Epidermal melanocyte (primary cell): ENCODE measurements at regions not wholly inside any gene's neighbourhood (a gene's known extent, or its start where the extent isn't known, plus 50 kb on each side); places are given as distances from the start of the nearest gene placed in this dataset.
"Not testable (repeated sequence)": the region's sequence is repeated elsewhere in the genome, so short reads cannot be mapped to it uniquely, and the experiment has no call there.

ENCODE experiments used
- DNase-seq: peaks from one replicate; pipeline ENCODE4 v3.0.0; 2011; ENCODE audit warnings: low spot score; ENCODE audit not compliant: insufficient read length

DNA sequence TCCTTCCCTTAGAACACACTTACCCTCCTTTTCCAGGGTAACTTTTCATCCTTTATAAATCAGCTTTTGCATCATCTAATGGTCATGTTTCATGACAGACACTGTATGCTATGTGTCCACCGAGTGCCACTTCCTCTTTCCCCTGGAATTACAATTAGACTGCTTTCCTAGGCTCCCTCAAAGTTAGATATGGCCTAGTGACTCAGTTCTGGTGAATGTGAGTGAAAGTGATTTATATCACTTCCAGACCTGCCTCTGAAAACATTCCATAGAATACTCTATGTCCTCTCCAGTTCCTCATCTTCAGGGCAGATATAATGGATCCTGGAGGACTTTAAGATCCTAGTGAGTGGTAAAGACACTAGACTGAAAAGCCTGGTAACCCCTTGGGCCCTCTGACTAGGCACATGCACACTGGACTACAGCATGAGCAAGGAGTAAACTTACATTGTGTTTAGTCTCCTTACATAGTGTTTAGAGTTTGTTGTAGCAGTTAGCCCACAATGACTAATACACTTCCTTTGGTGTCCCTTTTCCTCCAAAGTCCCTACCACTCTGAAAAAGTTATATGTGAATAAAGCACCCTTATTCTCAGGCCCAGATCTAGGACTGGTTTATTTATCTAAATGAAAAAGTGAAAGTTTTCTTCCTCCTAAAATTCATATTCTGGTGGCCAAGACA, 59.3 kb downstream of the GPR88 start:
- DNase-seq, result no peak

DNA sequence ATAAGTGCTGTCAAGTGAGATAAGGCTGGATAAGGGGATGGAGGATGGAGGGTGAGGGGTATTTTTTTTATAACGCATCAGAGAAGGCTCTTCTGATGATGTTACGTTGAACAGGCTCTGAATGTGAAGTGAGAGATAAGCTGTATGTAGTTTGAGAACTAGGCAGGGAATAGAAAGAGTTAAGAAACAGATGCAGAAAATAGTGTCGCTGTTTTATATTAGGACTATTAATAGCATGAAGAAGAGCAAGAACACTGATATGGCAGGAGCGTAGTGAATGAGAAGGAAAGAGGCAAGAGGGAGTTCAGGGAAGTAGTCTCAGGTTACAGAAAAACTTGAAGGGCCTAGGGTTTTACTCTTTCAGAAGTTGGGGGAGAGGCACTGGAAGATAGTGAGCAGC, 59.8 kb downstream of the GPR88 start:
- no peak for DNase-seq

DNA sequence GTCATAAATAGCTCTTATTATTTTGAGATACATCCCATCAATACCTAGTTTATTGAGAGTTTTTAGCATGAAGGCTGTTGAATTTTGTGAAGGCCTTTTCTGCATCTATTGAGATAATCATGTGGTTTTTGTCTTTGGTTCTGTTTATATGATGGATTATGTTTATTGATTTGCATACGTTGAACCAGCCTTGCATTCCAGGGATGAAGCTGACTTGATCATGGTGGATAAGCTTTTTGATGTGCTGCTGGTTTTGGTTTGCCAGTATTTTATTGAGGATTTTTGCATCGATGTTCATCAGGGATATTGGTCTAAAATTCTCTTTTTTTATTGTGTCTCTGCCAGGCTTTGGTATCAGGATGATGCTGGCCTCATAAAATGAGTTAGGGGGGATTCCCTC, 62.4 kb downstream of the GPR88 start:
- not testable (repeated sequence) for DNase-seq

DNA sequence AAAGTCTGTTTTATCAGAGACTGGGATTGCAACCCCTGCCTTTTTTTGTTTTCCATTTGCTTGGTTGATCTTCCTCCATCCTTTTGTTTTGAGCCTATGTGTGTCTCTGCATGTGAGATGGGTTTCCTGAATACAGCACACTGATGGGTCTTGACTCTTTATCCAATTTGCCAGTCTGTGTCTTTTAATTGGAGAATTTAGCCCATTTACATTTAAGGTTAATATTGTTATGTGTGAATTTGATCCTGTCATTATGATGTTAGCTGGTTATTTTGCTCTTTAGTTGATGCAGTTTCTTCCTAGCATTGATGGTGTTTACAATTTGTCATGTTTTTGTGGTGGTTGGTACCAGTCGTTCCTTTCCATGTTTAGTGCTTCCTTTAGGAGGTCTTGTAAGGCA, 64.1 kb downstream of the GPR88 start:
- not testable (repeated sequence) for DNase-seq

DNA sequence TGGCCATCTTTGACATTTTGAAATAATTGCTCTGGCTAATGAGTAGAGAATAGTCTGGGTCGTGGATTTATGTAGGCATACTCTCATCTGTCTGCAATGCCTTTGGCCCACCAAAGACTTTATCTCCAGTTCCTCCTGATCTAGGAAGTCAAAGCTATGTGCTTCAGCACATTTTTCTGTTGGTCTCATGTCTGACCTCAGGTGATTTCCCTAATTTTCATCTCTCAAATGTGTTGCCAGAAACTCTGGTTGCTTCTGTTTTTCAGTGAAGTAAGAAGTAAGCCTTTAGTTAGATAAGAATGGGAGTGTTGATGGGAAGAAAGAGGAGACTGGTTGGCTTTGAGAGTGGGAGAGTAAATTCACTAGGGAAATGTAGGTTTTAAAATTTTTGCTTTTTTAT, 66.4 kb downstream of the GPR88 start:
- no peak for DNase-seq

DNA sequence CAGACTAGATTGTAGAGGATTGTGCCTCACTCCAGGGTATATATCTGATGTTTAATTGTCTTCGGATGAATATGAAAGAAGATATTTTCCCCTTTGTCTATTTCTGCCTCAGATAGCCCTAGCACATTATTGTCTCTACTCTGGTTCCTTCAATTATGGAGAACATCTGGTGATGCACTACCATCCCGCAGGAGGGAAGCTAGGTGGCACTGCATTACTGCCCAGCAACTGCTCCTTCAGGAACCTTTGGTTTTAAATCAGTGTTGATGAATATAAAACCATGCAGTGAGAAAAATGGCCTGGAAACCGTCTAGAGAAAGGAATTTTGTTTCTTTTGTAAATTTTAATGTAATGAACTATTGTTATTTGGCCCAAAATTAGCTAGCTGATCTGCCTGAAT, 68.5 kb downstream of the GPR88 start:
- DNase-seq, result no peak

DNA sequence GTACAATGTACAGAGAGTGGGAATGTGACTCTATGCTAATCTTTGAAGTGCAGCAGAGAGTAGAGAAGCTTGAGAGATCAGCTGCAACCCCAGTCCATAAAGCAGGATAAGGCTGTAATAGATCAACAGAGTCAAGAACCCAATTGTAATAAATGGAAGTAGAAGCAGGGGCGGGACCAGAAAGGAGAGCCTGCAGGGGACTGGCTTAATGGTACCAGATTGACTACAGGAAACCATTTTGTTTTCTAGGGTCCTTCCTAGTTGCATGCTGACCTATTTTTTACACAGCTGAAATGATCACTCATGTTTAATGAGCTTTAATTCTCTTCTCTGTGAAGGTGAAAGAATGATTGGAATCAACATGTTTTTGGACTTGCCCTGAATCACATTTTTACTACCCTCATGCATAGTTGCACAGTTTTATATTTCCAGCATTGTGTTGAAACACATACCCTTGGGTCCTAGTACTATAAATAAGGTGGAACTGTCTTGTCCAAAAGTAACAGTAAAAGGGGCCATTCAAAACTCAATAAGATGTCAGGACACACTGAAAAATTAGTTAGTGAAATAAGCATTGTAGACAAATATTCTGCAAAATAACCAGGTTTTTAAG, 69.8 kb downstream of the GPR88 start:
- DNase-seq, result no peak

DNA sequence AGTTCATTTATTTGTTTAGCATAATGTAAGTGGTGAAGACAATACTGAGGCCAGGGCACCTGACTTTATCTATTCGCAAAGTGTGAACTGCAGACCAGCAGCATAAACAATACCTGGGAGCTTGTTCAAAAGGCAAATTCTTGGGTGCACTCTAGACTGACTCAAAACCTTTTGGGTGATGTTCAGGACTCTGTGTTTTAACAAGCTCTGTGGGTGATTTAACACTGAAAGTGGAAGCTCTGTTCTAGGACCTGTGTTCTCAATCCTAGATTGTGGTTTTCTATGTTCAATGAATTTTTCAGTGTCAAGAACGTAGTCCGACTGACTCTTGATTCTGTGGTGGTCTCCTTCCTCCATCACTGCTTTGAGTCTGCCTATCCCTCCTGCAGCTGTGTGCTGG, 71.9 kb downstream of the GPR88 start:
- no peak for DNase-seq

DNA sequence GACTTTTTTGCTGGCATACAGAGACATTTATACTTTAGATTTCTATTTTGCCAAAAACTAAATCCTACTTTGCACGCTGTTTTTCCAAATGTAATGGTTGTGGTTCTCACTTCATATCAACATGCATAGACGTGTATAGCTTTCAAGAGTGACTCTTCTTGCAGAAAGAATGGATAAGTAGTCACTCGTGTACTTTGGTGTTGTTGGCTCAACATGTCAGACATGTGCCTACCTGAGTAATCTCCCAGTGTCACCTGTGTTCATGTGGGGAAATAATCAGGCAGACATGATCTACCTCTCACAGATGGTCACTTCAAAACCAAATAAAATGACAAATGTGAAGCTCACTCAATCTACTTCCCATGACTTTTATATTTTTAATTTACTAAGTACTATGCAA, 73.1 kb downstream of the GPR88 start:
- no peak for DNase-seq

DNA sequence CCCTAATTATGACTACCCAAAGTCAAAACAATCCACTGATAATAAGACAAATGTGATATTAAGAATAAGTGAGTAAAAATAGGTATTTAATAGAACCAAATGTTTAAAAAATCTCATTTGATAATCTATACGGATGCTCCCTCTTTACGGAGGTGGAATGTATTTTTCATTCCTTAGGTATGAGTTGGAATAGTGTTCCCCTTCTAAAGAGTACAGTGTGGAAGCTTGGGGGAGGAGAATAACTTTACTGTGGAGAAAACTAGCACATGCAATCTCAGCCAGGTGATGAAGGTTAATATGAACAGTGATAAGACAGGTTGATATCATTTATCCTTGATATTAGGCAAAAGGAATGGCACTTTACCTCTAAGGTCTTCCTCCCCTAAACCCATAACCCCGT, 74.6 kb downstream of the GPR88 start:
- DNase-seq, result no peak

DNA sequence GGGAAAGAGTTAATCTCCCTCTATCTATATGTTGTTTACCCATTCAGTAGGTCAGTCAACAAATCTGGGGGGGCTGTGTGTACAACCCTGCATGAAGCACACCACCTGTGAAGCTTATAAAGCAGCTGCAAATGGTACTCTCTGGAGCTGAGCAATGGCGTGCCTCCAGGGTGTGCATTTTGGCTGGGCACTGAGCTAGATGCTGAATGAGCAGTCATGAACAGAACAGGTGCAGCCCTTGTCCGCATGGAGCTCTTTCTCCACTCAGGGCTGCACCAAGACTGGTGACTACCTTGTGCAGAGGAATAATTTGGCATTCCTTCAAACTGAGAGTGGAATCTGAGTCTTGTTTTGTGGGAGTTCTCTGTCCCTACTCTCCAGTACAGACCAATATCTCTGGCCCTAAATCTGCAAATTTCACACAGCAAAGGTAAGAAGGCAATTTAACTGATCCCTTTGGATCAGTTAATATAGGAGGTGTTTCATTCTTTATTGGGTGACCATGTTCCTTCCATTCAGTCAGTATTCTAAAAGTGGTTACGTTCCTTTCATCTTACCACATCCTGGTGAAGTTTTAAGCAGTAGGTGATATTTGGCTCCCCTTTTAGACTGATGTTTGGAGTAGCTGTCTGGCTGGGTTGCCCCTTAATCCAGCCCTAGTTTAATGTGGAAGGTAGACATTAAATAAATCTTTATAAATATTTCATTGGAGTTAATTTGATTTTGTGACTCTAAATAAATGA, 76.0 kb downstream of the GPR88 start:
- no peak for DNase-seq

DNA sequence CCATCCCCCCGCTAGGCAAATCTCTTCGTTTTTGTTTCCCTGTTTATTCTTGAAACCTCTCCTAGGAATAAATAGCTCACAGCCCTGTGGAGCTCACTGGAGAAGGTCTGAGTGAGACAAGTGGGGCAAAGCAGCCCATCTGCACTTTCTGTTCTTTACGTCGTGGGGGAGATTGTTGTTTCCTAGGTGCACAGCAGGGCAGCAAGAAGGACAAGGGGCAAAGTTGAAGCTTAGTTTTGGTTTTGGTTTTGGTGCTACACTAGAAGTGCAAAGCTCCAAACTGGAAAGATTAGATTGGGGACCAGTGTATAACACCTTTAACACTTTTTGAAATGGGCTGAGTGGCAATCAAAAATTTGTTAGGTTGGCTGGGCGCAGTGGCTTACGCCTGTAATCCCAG, 76.6 kb downstream of the GPR88 start:
- no peak for DNase-seq

DNA sequence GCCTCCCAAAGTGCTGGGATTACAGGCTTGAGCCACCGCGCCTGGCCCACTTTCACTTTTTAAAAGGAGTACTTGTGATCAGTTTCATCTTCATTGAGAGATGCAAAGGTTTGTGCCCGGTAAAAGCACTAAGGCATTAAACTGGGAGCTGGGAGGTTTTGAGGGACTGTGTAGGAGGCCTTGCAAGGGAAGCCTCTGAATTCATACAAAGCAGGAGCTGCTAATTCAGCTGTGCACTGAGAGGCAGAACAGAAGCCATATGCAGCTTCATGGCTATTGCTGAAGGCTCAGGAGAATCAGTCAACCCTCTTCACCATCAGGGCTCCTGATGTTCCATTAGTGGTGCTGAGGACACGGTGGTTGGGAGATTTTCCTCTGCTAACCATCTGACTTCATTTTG, 77.7 kb downstream of the GPR88 start:
- no peak for DNase-seq

DNA sequence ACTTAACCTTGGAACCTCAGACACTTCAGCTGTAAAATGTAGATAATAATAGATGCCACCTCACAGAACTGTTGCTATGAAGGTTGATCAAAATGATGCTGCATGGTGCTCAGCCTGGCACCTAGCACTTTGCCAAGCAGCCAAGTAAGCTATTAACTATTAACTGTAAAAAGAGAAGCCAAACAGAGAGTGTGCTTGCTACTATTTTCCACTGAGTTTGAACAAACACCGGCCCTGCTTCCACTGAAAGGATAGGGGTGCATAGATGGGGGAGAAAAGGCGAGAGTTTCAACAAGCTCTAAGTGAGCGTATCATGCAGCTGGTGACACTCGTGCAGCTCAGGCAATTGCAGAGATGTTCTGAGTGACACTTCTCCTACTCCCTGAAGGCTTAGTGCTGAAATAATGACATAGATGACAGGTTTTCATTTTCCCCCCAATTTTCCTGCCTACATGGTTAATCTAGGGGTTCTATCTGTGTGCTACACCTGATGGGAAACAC, 78.2 kb downstream of the GPR88 start:
- DNase-seq, result no peak

DNA sequence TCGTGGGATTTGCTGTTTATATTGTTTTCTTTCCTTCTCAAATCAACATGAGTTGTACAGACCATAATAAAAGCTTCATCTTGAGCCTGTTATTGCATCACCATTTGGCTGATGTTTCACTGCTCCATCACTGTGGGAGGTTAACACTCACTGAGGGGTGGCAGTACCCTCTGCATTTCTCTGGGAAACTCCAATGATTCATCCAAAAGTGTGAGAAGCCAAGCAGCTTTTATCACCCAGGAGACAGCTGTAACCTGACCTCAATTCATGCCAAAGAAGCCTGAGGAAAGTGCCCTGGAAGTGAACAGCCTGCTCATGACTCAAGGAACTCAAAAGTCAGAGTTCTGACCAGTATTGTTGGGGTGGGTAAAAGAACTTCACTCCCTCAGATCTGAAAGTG, 84.1 kb downstream of the GPR88 start:
- peak; percentile 46 for DNase-seq

DNA sequence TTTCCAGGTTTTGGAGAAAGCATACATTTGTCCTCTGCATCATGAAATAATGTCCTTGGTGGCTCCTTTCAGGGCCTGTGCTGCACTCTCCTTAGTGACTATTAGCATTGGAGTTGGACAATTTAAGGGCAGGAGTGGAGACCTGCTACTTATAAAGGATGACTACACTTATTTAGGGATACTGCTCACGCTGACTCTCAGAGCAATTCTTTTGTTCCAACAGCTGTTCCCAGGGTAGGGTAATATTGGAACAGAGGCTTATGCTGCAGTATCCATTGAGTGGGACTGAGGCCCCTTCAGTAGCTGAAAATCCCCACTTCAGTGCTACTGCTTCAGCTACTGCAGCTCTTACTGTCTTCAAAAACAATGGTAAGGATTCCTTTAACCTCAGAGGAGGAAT, 84.6 kb downstream of the GPR88 start:
- no peak for DNase-seq

DNA sequence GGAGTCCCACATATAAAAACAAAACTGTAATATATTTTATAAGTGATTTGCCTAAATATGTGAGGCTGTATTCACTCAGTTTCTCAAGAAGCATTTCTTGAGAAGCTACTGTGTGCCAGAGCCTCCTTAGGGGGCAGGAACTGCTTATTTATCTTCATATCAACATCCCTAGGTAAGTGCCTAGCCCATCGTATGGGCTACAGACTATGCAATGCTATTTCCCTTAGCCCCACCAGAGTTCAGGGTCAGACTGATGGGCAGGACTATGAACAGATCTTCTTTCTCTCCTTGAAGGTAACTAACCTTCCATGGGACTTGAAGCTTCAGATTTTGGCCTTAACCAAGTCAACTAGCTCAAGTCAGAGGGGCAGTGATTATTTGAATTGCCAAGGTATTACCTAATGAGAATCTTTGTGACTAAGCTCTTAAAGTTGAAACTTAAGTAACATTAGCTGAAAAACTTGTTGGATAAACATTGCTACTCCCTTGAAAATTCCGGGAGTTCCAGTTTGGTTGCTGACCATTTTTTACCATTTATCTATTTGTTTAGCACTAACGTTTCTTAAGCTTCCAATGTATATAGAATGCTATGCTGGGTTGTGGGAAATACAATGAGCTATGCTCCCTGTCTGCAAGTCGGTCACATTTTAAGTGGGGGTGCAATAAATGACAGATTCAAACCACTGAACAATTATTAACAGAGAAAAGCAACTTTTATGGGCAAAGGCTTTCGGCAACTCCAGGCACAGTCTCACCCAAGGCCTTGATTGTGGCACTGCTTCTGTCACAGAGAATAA, 85.2 kb downstream of the GPR88 start:
- no peak for DNase-seq

DNA sequence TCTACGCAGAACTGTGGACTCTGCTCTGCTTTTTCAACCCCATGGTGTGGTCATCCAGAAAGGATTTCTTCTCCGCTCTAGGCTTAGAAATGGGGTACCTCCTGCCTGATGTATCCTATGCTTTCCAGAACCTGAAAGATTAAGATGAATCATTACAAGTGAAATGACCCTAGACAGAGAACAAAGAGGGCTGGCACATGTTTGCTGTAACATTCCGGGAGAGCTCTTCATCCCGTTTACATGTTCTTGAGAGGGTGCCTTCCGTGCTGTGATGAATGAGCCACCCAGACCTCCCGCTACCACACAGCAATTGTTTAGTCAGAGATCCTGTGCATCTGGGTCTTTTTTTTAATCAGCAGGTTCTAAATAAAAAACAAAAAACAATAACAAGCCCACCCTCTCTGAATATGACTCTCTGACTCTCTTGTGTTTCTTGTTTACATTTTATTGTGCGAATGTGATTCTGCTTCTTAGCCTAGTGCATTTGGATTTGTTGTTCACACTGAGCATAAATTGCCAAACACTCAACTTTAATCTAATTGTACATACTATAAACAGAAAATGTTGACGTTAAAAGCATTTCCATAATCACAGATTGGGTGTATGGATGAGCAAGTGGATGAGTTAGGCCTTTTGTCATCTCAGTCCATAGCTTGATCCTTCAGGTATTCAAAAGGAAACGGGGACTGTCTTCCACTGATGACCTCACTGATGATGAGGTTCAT, 87.1 kb downstream of the GPR88 start:
- no peak for DNase-seq

DNA sequence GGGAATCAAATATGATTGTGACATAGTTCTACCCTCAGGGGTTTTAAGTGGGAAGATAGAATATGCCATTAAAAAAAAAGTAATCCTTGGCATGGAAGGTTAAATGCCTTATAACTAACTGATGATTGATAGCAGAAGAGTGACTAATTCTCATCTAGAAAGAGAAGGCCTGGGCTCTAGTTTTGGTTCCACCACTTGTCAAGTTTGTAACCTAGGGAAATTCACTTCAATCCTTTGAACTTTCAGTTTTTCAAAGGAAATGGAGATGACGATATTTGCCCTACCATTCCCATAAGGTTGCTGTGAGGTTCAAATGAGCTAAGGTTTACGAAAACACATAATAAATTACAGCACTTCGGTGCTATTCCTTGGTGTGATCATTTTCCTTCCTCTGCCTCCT, 88.5 kb downstream of the GPR88 start:
- DNase-seq, result no peak

DNA sequence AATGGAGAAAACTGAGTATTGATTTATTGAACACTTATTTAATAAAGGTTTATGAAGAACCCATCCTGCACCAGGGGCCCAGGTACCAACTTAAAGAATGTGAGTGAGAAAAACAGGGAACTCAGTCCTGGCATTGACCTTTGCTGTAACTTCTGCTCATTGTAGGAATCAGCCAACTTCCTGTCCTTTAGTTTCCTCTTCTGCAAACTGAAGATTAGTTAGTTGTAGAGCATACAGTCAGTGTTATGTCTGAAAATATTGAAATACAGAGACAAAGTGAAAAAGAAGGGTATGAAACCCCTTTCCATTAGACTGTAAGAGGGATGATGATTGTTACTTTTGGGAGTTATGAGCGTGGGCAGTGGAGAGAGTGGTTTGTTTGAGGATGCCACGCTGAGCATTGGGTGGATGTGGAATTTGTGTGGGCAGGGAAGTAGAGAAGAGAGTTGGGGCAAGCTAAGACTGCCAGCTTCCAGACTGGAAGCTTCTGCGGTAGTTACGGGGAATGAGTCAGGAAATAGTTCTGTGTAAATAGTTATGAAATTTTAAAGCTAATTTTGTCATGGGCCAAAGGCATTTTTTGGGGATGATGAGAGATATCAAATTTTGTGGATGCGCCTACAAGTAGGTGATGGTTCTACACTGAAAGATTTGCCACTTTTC, 89.2 kb downstream of the GPR88 start:
- DNase-seq, result no peak

DNA sequence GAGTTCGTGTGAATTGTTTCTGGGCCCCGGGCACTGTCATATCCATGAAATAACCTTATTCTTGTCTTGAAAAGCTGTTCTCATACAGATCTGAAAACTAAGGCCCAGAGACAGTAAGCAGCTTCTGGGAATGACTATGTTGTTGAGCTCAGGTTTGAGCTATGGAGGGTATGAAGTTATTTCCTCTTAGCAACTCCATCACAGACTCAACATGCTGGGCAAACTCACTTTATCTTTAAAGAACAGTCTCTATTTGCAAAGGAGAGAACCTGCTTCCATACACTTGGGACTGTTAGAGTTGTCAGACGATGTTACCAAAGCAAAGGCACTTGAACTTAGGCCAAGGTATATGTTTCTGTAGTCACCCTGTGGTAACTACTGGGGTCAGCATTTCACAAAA, 90.0 kb downstream of the GPR88 start:
- DNase-seq, result no peak
